ENCODE measurements at regions not wholly inside any gene's neighbourhood (a gene's known extent, or its start where the extent isn't known, plus 50 kb on each side); places are given as distances from the start of the nearest gene placed in this dataset.

DNA sequence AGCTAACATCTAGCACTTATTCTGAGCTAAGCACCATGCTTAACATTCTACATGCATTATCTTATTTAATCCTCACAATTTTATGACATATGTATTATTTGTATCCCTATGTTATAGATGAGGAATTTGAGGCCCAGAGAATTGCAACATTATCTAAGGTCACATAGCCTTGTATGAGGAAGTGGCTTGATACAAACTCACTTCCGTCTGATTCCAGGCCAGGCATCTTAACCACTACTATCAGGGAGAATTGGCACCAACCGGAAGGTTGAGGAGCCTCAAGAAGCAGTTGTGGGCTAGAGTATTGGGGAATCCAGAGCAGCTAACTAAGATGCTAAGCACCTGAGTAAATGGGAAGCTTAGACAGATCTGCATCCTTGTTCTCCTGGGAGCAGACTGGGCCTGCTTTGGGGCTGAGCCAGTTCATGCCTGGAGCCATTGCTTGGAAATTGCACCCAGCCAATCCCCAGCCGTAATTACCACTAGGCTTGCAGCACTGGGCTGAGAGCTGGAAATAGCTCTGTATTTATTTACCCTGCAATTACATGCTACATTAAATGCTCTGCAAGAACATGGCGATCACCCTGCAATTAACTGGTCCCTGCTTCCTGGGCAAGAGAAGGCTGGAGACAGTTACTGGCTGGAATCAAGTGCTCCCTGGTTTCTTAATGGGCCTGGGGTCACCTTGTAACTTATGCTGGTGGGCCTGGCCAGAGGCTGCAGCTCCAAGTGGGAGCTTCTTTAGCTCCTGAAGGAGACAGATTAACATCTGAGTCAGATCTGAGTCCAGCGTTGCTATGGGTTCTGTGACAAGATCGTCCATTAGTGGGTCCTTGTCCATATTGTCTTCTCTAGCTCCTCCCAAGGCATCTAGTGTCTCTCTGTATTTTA, 273.1 kb upstream of the CCL2 start:
- CTCF ChIA-PET, result no interaction called here
- BruUV-seq (replicated peaks), result no TSS peak
- no peak for TF ChIP-seq CTCF (IDR thresholded peaks at IDR 0.05; ENCODE audit: insufficient read depth in 1 of 2, low read depth in 1 of 2, low read length in 1 of 2, severe bottlenecking in 1 of 2, unreplicated experiment in 1 of 2)
- no peak overlapping the region for H3K27ac Mint-ChIP-seq (ENCODE audit: unreplicated experiment)
- Histone ChIP-seq H3K4me3 (ENCODE audit: low read depth, low read length) (no peak overlapping the region), H3K27me3 (replicated peaks; ENCODE audit: control insufficient read depth, insufficient read depth, low read length) (no peaks in the 10 kb centered on the region), H3K36me3 (ENCODE audit: control insufficient read depth, insufficient read depth, low read length) (no peaks in the 10 kb centered on the region), H3K4me1 (no peaks in the 10 kb centered on the region), H3K9me3 (no peaks in the 10 kb centered on the region)
- H3K9me3 Mint-ChIP-seq (ENCODE audit: unreplicated experiment), result no peaks in the 10 kb centered on the region
- POLR2A ChIA-PET, result no interaction called here
- intact Hi-C loops (cut with micrococcal nuclease; ENCODE audit: unreplicated experiment), result no loop called here
- no peak overlapping the region for H3K4me3 Mint-ChIP-seq (ENCODE audit: unreplicated experiment)
- peaks cover 7% of the 10 kb centered on the region for H3K27me3 Mint-ChIP-seq (ENCODE audit: insufficient read depth, unreplicated experiment)
- H3K36me3 Mint-ChIP-seq (ENCODE audit: insufficient read depth, unreplicated experiment), result no peaks in the 10 kb centered on the region
- no peak for DNase-seq
- H3K4me1 Mint-ChIP-seq (ENCODE audit: low read depth, unreplicated experiment), result no peaks in the 10 kb centered on the region

- no peaks in the 10 kb centered on the region for H3K27me3 ChIP-seq (replicated peaks; ENCODE audit: control insufficient read depth, insufficient read depth, low read length)
- no peak for TF ChIP-seq CTCF (IDR thresholded peaks at IDR 0.05; ENCODE audit: insufficient read depth in 1 of 2, low read depth in 1 of 2, low read length in 1 of 2, severe bottlenecking in 1 of 2, unreplicated experiment in 1 of 2)
- H3K4me3 Mint-ChIP-seq (ENCODE audit: unreplicated experiment), result no peak overlapping the region
- no peak overlapping the region for H3K4me3 ChIP-seq (ENCODE audit: low read depth, low read length)
- no peak overlapping the region for H3K27ac Mint-ChIP-seq (ENCODE audit: unreplicated experiment)
- no peaks in the 10 kb centered on the region for H3K9me3 Mint-ChIP-seq (ENCODE audit: unreplicated experiment)
- ChIA-PET CTCF (no interaction called here), POLR2A (no interaction called here)
- H3K36me3 Mint-ChIP-seq (ENCODE audit: insufficient read depth, unreplicated experiment), result no peaks in the 10 kb centered on the region
- H3K4me1 Mint-ChIP-seq (ENCODE audit: low read depth, unreplicated experiment), result no peaks in the 10 kb centered on the region
- H3K4me1 ChIP-seq, result no peaks in the 10 kb centered on the region
- intact Hi-C loops (cut with micrococcal nuclease; ENCODE audit: unreplicated experiment), result no loop called here
- H3K9me3 ChIP-seq, result no peaks in the 10 kb centered on the region
- no peak for DNase-seq
- no peaks in the 10 kb centered on the region for H3K36me3 ChIP-seq (ENCODE audit: control insufficient read depth, insufficient read depth, low read length)
- no TSS peak for BruUV-seq (replicated peaks)
- H3K27me3 Mint-ChIP-seq (ENCODE audit: insufficient read depth, unreplicated experiment), result peaks cover 7% of the 10 kb centered on the region
Observed at GRCh38 chr17:33982909-33983308, 272.2 kb upstream of the CCL2 start.

DNA sequence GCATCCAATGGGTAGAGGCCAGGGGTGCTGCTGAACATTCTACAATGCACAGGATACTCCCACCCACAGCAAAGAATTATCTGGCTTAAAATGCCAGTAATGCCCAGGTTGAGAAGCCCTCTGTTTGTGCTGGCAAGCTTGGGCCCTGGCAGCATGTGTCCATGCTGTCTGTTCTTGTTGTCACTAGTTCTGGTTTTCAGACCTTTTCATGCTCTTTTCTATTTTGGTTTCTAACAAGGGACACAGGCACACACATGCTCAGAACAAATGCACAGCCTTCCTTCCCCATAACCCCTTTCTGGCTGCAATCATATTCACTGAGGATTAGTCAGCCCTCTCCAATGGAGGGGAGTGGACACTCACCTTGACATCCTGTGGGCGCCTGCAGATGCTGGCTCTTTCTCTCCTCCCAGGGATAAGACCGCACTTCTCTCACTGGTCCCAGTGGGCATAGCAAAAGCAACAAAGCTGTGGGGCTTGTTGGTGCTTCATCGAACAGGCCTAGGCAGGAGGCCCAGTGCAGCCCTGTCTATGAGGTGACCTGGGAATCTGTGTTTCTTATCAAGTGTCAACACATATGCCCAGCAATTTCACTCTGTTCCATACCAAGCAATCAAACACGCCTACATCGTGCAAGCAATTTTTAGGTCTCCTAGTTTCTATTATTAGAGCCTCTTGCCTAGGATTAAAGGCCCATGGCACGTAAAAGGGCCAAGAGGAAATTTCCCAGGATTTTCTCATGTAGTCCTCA, 271.1 kb upstream of the CCL2 start:
- H3K27me3 ChIP-seq (replicated peaks; ENCODE audit: control insufficient read depth, insufficient read depth, low read length), result no peaks in the 10 kb centered on the region
- DNase-seq, result no peak
- intact Hi-C loops (cut with micrococcal nuclease; ENCODE audit: unreplicated experiment), result no loop called here
- no peaks in the 10 kb centered on the region for H3K4me1 ChIP-seq
- no peaks in the 10 kb centered on the region for H3K36me3 Mint-ChIP-seq (ENCODE audit: insufficient read depth, unreplicated experiment)
- TF ChIP-seq CTCF (IDR thresholded peaks at IDR 0.05; ENCODE audit: insufficient read depth in 1 of 2, low read depth in 1 of 2, low read length in 1 of 2, severe bottlenecking in 1 of 2, unreplicated experiment in 1 of 2), result no peak
- H3K27ac Mint-ChIP-seq (ENCODE audit: unreplicated experiment), result no peak overlapping the region
- BruUV-seq (replicated peaks), result no TSS peak
- ChIA-PET CTCF (no interaction called here), POLR2A (no interaction called here)
- H3K27me3 Mint-ChIP-seq (ENCODE audit: insufficient read depth, unreplicated experiment), result peaks cover 13% of the 10 kb centered on the region
- H3K9me3 ChIP-seq, result no peaks in the 10 kb centered on the region
- H3K4me3 Mint-ChIP-seq (ENCODE audit: unreplicated experiment), result no peak overlapping the region
- no peaks in the 10 kb centered on the region for H3K4me1 Mint-ChIP-seq (ENCODE audit: low read depth, unreplicated experiment)
- no peaks in the 10 kb centered on the region for H3K9me3 Mint-ChIP-seq (ENCODE audit: unreplicated experiment)
- no peak overlapping the region for H3K4me3 ChIP-seq (ENCODE audit: low read depth, low read length)
- no peaks in the 10 kb centered on the region for H3K36me3 ChIP-seq (ENCODE audit: control insufficient read depth, insufficient read depth, low read length)
